Medulla oblongata (tissue), 1 donor: ENCODE measurements at regions not wholly inside any gene's neighbourhood (a gene's known extent, or its start where the extent isn't known, plus 50 kb on each side); places are given as distances from the start of the nearest gene placed in this dataset.

ENCODE experiments used
- DNase-seq: peaks from one replicate; pipeline ENCODE4 v3.0.0-alpha.2; 2015; ENCODE audit errors: extremely low spot score

- no peak for DNase-seq
Measured at GRCh38 chr9:81844131-81844567, 84.1 kb upstream of the SPATA31D4 start.

GRCh38 chr9:81847181-81847915, 80.9 kb upstream of the SPATA31D4 start:
- no peak for DNase-seq

GRCh38 chr9:81848472-81848871, 79.8 kb upstream of the SPATA31D4 start:
- peak; percentile 68 for DNase-seq

GRCh38 chr9:81849631-81850259, 78.5 kb upstream of the SPATA31D4 start:
- no peak for DNase-seq

GRCh38 chr9:81850724-81851123, 77.5 kb upstream of the SPATA31D4 start:
- DNase-seq = no peak

GRCh38 chr9:81851340-81851739, 76.9 kb upstream of the SPATA31D4 start:
- no peak for DNase-seq

- DNase-seq = no peak
Measured at GRCh38 chr9:81852820-81853219, 75.4 kb upstream of the SPATA31D4 start.

GRCh38 chr9:81855538-81855937, 72.7 kb upstream of the SPATA31D4 start:
- no peak for DNase-seq

- no peak for DNase-seq
Measured at GRCh38 chr9:81858657-81859430, 69.4 kb upstream of the SPATA31D4 start.

GRCh38 chr9:81860581-81860980, 67.6 kb upstream of the SPATA31D4 start:
- DNase-seq = no peak

- no peak for DNase-seq
Measured at GRCh38 chr9:81861644-81862043, 66.6 kb upstream of the SPATA31D4 start.

- DNase-seq = no peak
Measured at GRCh38 chr9:81868145-81868544, 60.1 kb upstream of the SPATA31D4 start.

- DNase-seq = no peak
Measured at GRCh38 chr9:81871695-81872094, 56.5 kb upstream of the SPATA31D4 start.

- DNase-seq = no peak
Measured at GRCh38 chr9:81874250-81874649, 54.0 kb upstream of the SPATA31D4 start.

- no peak for DNase-seq
Measured at GRCh38 chr9:81874931-81875330, 53.3 kb upstream of the SPATA31D4 start.

- DNase-seq = no peak
Measured at GRCh38 chr9:81877047-81877446, 51.2 kb upstream of the SPATA31D4 start.
